ENCODE measurements at regions not wholly inside any gene's neighbourhood (a gene's known extent, or its start where the extent isn't known, plus 50 kb on each side); places are given as distances from the start of the nearest gene placed in this dataset.
"Not testable (repeated sequence)": the region's sequence is repeated elsewhere in the genome, so short reads cannot be mapped to it uniquely, and the experiment has no call there.

- no TSS peak for BruUV-seq (replicated peaks)
- TF ChIP-seq CTCF (IDR thresholded peaks at IDR 0.05; ENCODE audit: unreplicated experiment) = no peak
These were observed 172.7 kb downstream of the UQCRFS1 start for GRCh38 chr19:29040292-29040691.

GRCh38 chr19:29039036-29039435, 173.9 kb downstream of the UQCRFS1 start:
- H3K4me3 Mint-ChIP-seq (ENCODE audit: low read depth, unreplicated experiment); H3K27ac Mint-ChIP-seq (ENCODE audit: unreplicated experiment); H3K9me3 Mint-ChIP-seq (ENCODE audit: low read depth, unreplicated experiment); intact Hi-C loops (cut with micrococcal nuclease; ENCODE audit: unreplicated experiment); BruUV-seq (replicated peaks); DNase-seq; H3K36me3 Mint-ChIP-seq (ENCODE audit: insufficient read depth, unreplicated experiment); H3K4me1 Mint-ChIP-seq (ENCODE audit: low read depth, unreplicated experiment): not testable (repeated sequence)
- peaks cover 10% of the 10 kb centered on the region for H3K27me3 Mint-ChIP-seq (ENCODE audit: unreplicated experiment)
- CTCF ChIA-PET = interaction anchor here (0.7 kb wide), 1 partner anchor 40 kb away, joined by 6 read pairs; no protein-coding TSS in a partner anchor

More at GRCh38 chr19:29040292-29040691, 172.7 kb downstream of the UQCRFS1 start:
- intact Hi-C loops (cut with micrococcal nuclease; ENCODE audit: unreplicated experiment) = no loop called here
- no peak for DNase-seq
- Mint-ChIP-seq H3K27me3 (ENCODE audit: unreplicated experiment) (peaks cover 10% of the 10 kb centered on the region), H3K36me3 (ENCODE audit: insufficient read depth, unreplicated experiment) (no peaks in the 10 kb centered on the region), H3K9me3 (ENCODE audit: low read depth, unreplicated experiment) (peaks cover 9% of the 10 kb centered on the region), H3K4me3 (ENCODE audit: low read depth, unreplicated experiment) (no peak overlapping the region), H3K4me1 (ENCODE audit: low read depth, unreplicated experiment) (no peaks in the 10 kb centered on the region), H3K27ac (ENCODE audit: unreplicated experiment) (no peak overlapping the region)
- CTCF ChIA-PET = no interaction called here

- Mint-ChIP-seq H3K9me3 (ENCODE audit: low read depth, unreplicated experiment) (peaks cover 8% of the 10 kb centered on the region), H3K27me3 (ENCODE audit: unreplicated experiment) (peaks cover 10% of the 10 kb centered on the region), H3K4me1 (ENCODE audit: low read depth, unreplicated experiment) (no peaks in the 10 kb centered on the region), H3K27ac (ENCODE audit: unreplicated experiment) (no peak overlapping the region), H3K4me3 (ENCODE audit: low read depth, unreplicated experiment) (no peak overlapping the region), H3K36me3 (ENCODE audit: insufficient read depth, unreplicated experiment) (no peaks in the 10 kb centered on the region)
- DNase-seq = no peak
- no TSS peak for BruUV-seq (replicated peaks)
- TF ChIP-seq CTCF (IDR thresholded peaks at IDR 0.05; ENCODE audit: unreplicated experiment) = no peak
- intact Hi-C loops (cut with micrococcal nuclease; ENCODE audit: unreplicated experiment) = no loop called here
- CTCF ChIA-PET = no interaction called here
These were observed 181.7 kb downstream of the UQCRFS1 start for GRCh38 chr19:29031216-29031615.

- Mint-ChIP-seq H3K27ac (ENCODE audit: unreplicated experiment) (no peak overlapping the region), H3K4me1 (ENCODE audit: low read depth, unreplicated experiment) (no peaks in the 10 kb centered on the region), H3K27me3 (ENCODE audit: unreplicated experiment) (no peaks in the 10 kb centered on the region), H3K9me3 (ENCODE audit: low read depth, unreplicated experiment) (peaks cover 3% of the 10 kb centered on the region), H3K36me3 (ENCODE audit: insufficient read depth, unreplicated experiment) (no peaks in the 10 kb centered on the region), H3K4me3 (ENCODE audit: low read depth, unreplicated experiment) (no peak overlapping the region)
- DNase-seq = no peak
- CTCF ChIA-PET = no interaction called here
- no peak for TF ChIP-seq CTCF (IDR thresholded peaks at IDR 0.05; ENCODE audit: unreplicated experiment)
- BruUV-seq (replicated peaks) = no TSS peak
- intact Hi-C loops (cut with micrococcal nuclease; ENCODE audit: unreplicated experiment) = no loop called here
These were observed 183.5 kb downstream of the UQCRFS1 start for GRCh38 chr19:29029268-29029958.

- H3K27ac Mint-ChIP-seq (ENCODE audit: unreplicated experiment) = no peak overlapping the region
- no peak for TF ChIP-seq CTCF (IDR thresholded peaks at IDR 0.05; ENCODE audit: unreplicated experiment)
- no peak overlapping the region for H3K4me3 Mint-ChIP-seq (ENCODE audit: low read depth, unreplicated experiment)
- intact Hi-C loops (cut with micrococcal nuclease; ENCODE audit: unreplicated experiment) = no loop called here
- H3K9me3 Mint-ChIP-seq (ENCODE audit: low read depth, unreplicated experiment) = no peaks in the 10 kb centered on the region
- H3K36me3 Mint-ChIP-seq (ENCODE audit: insufficient read depth, unreplicated experiment) = no peaks in the 10 kb centered on the region
- H3K4me1 Mint-ChIP-seq (ENCODE audit: low read depth, unreplicated experiment) = no peaks in the 10 kb centered on the region
- H3K27me3 Mint-ChIP-seq (ENCODE audit: unreplicated experiment) = no peaks in the 10 kb centered on the region
- no TSS peak for BruUV-seq (replicated peaks)
- CTCF ChIA-PET = no interaction called here
- no peak for DNase-seq
These were observed 190.4 kb downstream of the UQCRFS1 start for GRCh38 chr19:29022599-29022998.

Data from Calu3 (cell line).